Fibroblast of lung (primary cell): ENCODE measurements at regions not wholly inside any gene's neighbourhood (a gene's known extent, or its start where the extent isn't known, plus 50 kb on each side); places are given as distances from the start of the nearest gene placed in this dataset.
A peak's percentile ranks its signal among the peaks of the same experiment; 100 is the strongest.

Source experiments
- DNase-seq, 2 donors: peaks; one replicate each; pipeline versions ENCODE4 v3.0.0 to v3.0.0-alpha.2; 2010; ENCODE audit warnings: low read depth in 2 of 2
- H2AFZ ChIP-seq: 2 replicates; pipeline ENCODE4 v1.5.1; 2012; ENCODE audit warnings: low read length, control low read depth, inconsistent platforms
- H3K27ac ChIP-seq: 2 replicates; pipeline ENCODE4 v1.5.1; 2011; ENCODE audit warnings: low read length, control low read depth; ENCODE audit not compliant: insufficient read depth
- H3K27me3 ChIP-seq: 2 replicates; pipeline ENCODE4 v1.5.1; 2011; ENCODE audit warnings: mild to moderate bottlenecking, low read length; ENCODE audit not compliant: control insufficient read depth, insufficient read depth
- H3K36me3 ChIP-seq: 2 replicates; pipeline ENCODE4 v1.5.1; 2011; ENCODE audit warnings: low read length; ENCODE audit not compliant: control insufficient read depth, insufficient read depth
- H3K4me1 ChIP-seq: 2 replicates; pipeline ENCODE4 v1.5.1; 2011; ENCODE audit warnings: low read length; ENCODE audit not compliant: control insufficient read depth, insufficient read depth; ENCODE audit errors: extremely low read depth
- H3K4me2 ChIP-seq: 2 replicates; pipeline ENCODE4 v1.5.1; 2011; ENCODE audit warnings: low read length, control low read depth; ENCODE audit not compliant: insufficient read depth; ENCODE audit errors: extremely low read depth
- H3K4me3 ChIP-seq, 4 experiments: fragments of 200-600 bp in 1 of 4; sonication (generic) in 1 of 4; replicated peaks in 1 of 4; 2 replicates each; pipeline ENCODE4 v1.5.1; 2011 to 2016; ENCODE audit warnings: low read length in 4 of 4, low read depth in 3 of 4, mild to moderate bottlenecking in 3 of 4, control low read depth in 2 of 4, inconsistent platforms in 1 of 4, mixed read lengths in 1 of 4; ENCODE audit not compliant: insufficient read depth in 1 of 4; ENCODE audit errors: control extremely low read depth in 1 of 4
- H3K79me2 ChIP-seq: 2 replicates; pipeline ENCODE4 v1.5.1; 2012; ENCODE audit warnings: mild to moderate bottlenecking, low read length, inconsistent platforms; ENCODE audit not compliant: control insufficient read depth, insufficient read depth
- H3K9ac ChIP-seq: 2 replicates; pipeline ENCODE4 v1.5.1; 2011; ENCODE audit warnings: mild to moderate bottlenecking, low read length, control low read depth; ENCODE audit not compliant: insufficient read depth
- H3K9me3 ChIP-seq: 2 replicates; pipeline ENCODE4 v1.5.1; 2012; ENCODE audit warnings: low read depth, low read length; ENCODE audit not compliant: control insufficient read depth, insufficient read depth
- H4K20me1 ChIP-seq: 2 replicates; pipeline ENCODE4 v1.5.1; 2011; ENCODE audit warnings: low read length; ENCODE audit not compliant: control insufficient read depth, insufficient read depth; ENCODE audit errors: extremely low read depth
- EZH2 ChIP-seq: IDR thresholded peaks from 2 replicates; pipeline ENCODE4 v1.5.1; 2012; ENCODE audit warnings: low read length, control low read depth, mild to moderate bottlenecking; ENCODE audit errors: missing control alignments
- TF ChIP-seq, protein P1 (sequence below), 2 donors: IDR thresholded peaks in 1 of 2; conservative IDR thresholded peaks in 1 of 2; 1 replicate in 1 of 2; 2 replicates in 1 of 2; pipeline ENCODE4 v1.5.1; 2011 to 2012; ENCODE audit warnings: low read length in 2 of 2, control low read depth in 1 of 2, inconsistent platforms in 1 of 2, low read depth in 1 of 2, mild to moderate bottlenecking in 1 of 2

DNA sequence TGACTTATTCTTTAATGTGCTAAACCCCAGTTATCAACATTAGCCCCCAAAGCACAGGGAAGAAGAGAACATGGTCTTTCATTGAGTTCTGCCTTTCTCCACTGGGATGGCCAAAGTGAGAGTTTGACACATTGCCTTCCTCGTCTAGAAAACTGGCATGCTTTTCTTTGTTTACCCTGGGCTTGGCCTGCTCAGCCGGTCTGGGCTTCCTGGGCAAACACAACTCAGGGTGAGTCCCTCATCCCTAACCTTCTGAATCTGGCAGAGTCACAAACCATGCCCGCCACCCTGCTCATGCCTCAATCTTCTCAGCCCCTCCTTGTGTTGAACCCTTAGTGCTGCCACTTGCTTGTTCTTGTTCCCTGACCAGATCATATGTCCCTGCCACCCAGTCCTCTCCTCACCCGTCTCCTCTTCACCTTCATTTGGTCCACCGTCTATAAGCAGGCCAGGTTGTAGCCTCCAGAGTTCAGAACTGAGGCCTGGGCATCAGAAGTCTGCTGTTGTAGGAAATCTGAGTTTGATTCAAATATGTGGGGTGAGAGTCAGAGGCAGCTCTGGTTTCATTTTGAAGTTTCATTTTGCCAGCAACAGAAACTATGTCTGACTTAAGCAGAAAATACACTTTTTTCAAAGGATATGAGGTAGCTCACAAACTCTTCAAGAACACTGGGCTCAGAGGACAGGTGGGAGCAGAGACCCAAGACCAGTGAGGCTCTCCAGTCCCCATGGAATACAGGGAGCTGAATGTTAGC, 217.6 kb downstream of the NDUFS4 start:
- H3K4me1 ChIP-seq = peaks cover 9% of the 10 kb centered on the region

DNA sequence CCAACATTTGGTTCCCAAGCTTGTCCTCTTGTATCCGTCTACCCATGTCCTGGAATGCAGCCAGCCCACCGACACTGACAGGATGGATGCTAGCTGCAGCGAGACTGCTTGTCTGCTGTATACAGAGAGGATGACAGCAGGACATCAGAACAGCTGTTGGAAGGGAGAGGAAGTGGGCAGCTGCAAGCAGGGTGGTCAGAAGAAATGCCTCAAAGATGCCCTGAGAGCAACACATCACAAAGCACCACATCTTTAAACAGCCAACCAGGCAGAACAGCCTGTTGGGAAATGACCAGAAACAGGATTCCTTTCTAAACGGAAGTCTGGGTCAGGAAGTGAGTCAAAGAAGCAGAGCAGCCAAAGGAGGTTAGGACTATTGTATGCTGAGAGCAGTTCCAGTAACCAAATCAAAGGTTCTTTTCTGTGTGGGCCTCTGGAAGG, 219.1 kb downstream of the NDUFS4 start:
- no peak for TF ChIP-seq EZH2
- TF ChIP-seq, protein P1, sequence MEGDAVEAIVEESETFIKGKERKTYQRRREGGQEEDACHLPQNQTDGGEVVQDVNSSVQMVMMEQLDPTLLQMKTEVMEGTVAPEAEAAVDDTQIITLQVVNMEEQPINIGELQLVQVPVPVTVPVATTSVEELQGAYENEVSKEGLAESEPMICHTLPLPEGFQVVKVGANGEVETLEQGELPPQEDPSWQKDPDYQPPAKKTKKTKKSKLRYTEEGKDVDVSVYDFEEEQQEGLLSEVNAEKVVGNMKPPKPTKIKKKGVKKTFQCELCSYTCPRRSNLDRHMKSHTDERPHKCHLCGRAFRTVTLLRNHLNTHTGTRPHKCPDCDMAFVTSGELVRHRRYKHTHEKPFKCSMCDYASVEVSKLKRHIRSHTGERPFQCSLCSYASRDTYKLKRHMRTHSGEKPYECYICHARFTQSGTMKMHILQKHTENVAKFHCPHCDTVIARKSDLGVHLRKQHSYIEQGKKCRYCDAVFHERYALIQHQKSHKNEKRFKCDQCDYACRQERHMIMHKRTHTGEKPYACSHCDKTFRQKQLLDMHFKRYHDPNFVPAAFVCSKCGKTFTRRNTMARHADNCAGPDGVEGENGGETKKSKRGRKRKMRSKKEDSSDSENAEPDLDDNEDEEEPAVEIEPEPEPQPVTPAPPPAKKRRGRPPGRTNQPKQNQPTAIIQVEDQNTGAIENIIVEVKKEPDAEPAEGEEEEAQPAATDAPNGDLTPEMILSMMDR (conservative IDR thresholded peaks at IDR 0.05 in 1 of 2, IDR thresholded peaks at IDR 0.05 in 1 of 2; ENCODE audit: low read depth in 1 of 2, low read length in 2 of 2) = no peak
- H3K27me3 ChIP-seq = no peaks in the 10 kb centered on the region
- H2AFZ ChIP-seq = peak overlapping the region; percentile 93
- no peak overlapping the region for H3K9ac ChIP-seq
- H3K36me3 ChIP-seq = no peaks in the 10 kb centered on the region
- H3K4me1 ChIP-seq = peaks cover 9% of the 10 kb centered on the region
- no peaks in the 10 kb centered on the region for H3K9me3 ChIP-seq
- no peak overlapping the region for H3K27ac ChIP-seq
- H3K79me2 ChIP-seq = no peaks in the 10 kb centered on the region
- peak; percentile 50 to 61 for DNase-seq
- H3K4me2 ChIP-seq = peak overlapping the region; percentile 28
- H3K4me3 ChIP-seq = no peak overlapping the region
- H4K20me1 ChIP-seq = no peaks in the 10 kb centered on the region

More for the DNA sequence above, 217.6 kb downstream of the NDUFS4 start:
- Histone ChIP-seq H3K9me3 (no peaks in the 10 kb centered on the region), H3K4me3 (no peak overlapping the region), H2AFZ (peak overlapping the region; percentile 21), H3K36me3 (no peaks in the 10 kb centered on the region), H3K9ac (no peak overlapping the region), H3K79me2 (no peaks in the 10 kb centered on the region), H3K27me3 (no peaks in the 10 kb centered on the region), H3K4me2 (no peak overlapping the region), H4K20me1 (no peaks in the 10 kb centered on the region), H3K27ac (no peak overlapping the region)
- no peak for DNase-seq
- TF ChIP-seq EZH2 = no peak
- TF ChIP-seq, protein P1 (conservative IDR thresholded peaks at IDR 0.05 in 1 of 2, IDR thresholded peaks at IDR 0.05 in 1 of 2; ENCODE audit: low read depth in 1 of 2, low read length in 2 of 2) = no peak

DNA sequence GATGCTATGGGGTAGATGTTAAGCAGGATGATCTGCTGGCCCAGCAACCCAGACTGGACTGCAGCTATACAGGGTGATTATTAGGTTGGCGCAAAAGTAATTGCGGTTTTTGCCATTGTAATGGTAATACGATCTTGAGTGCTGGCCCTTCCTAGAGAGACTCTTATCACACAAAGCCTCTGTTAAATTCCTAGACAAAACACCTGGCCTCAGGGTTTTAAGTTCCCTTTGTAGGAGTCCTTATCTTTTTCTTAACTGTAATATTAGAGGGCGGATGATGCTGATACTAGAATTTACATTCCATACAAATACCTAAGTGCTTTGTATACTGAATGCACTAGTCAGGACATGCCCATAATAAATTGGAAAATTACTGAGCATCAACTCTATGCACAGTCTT, 222.2 kb downstream of the NDUFS4 start:
- Histone ChIP-seq H2AFZ (no peak overlapping the region), H3K9ac (no peak overlapping the region), H3K79me2 (no peaks in the 10 kb centered on the region), H3K9me3 (no peaks in the 10 kb centered on the region), H3K4me1 (peaks cover 9% of the 10 kb centered on the region), H3K36me3 (no peaks in the 10 kb centered on the region), H3K27ac (no peak overlapping the region), H3K27me3 (no peaks in the 10 kb centered on the region), H4K20me1 (no peaks in the 10 kb centered on the region), H3K4me2 (no peak overlapping the region), H3K4me3 (no peak overlapping the region)
- DNase-seq = peak in 1 of 2 donors; percentile 28
- TF ChIP-seq EZH2 = no peak
- TF ChIP-seq, protein P1 (conservative IDR thresholded peaks at IDR 0.05 in 1 of 2, IDR thresholded peaks at IDR 0.05 in 1 of 2; ENCODE audit: low read depth in 1 of 2, low read length in 2 of 2) = no peak
